Ishikawa (cell line): ENCODE measurements at regions not wholly inside any gene's neighbourhood (a gene's known extent, or its start where the extent isn't known, plus 50 kb on each side); places are given as distances from the start of the nearest gene placed in this dataset.

Source experiments
- CEBPB ChIP-seq: IDR thresholded peaks from 2 replicates; pipeline ENCODE4 v1.6.1; 2012
- CREB1 ChIP-seq: IDR thresholded peaks from 2 replicates; pipeline ENCODE4 v1.6.1; 2012; ENCODE audit warnings: low read depth
- EGR1 ChIP-seq: IDR thresholded peaks from 2 replicates; pipeline ENCODE4 v1.6.1; 2012
- EP300 ChIP-seq: IDR thresholded peaks from 2 replicates; pipeline ENCODE4 v1.6.1; 2012; ENCODE audit warnings: borderline replicate concordance
- FOXM1 ChIP-seq: IDR thresholded peaks from 2 replicates; pipeline ENCODE4 v1.6.1; 2012; ENCODE audit warnings: low read depth, borderline replicate concordance
- MAX ChIP-seq: IDR thresholded peaks from 2 replicates; pipeline ENCODE4 v1.6.1; 2012
- NFIC ChIP-seq: IDR thresholded peaks from 2 replicates; pipeline ENCODE4 v1.6.1; 2012
- RAD21 ChIP-seq: IDR thresholded peaks from 2 replicates; pipeline ENCODE4 v1.6.1; 2012; ENCODE audit warnings: low read depth
- REST ChIP-seq: IDR thresholded peaks from 2 replicates; pipeline ENCODE4 v1.6.1; 2012; ENCODE audit warnings: low read depth, mild to moderate bottlenecking
- TAF1 ChIP-seq: IDR thresholded peaks from 2 replicates; pipeline ENCODE4 v1.6.1; 2012; ENCODE audit warnings: low read depth, mild to moderate bottlenecking
- TCF12 ChIP-seq: IDR thresholded peaks from 2 replicates; pipeline ENCODE4 v1.6.1; 2012; ENCODE audit warnings: low read depth
- TEAD4 ChIP-seq: IDR thresholded peaks from 2 replicates; pipeline ENCODE4 v1.6.1; 2012
- USF1 ChIP-seq: IDR thresholded peaks from 2 replicates; pipeline ENCODE4 v1.6.1; 2012
- YY1 ChIP-seq: IDR thresholded peaks from 2 replicates; pipeline ENCODE4 v1.6.1; 2012; ENCODE audit warnings: low read depth
- ZBTB7A ChIP-seq: IDR thresholded peaks from 2 replicates; pipeline ENCODE4 v1.6.1; 2012; ENCODE audit warnings: low read depth

- TF ChIP-seq TAF1 (no peak), MAX (no peak), NFIC (no peak), YY1 (no peak)
These were observed 85.7 kb upstream of the ABCD3 start for GRCh38 chr1:94332516-94332915.

GRCh38 chr1:94329986-94330385 lies 88.2 kb upstream of the ABCD3 start:
- no peak for TF ChIP-seq TCF12
- TF ChIP-seq EGR1 = no peak
- peak; percentile 55; the same call in 1 of the 2 replicates for TF ChIP-seq RAD21

- no peak for TF ChIP-seq EP300
- no peak for TF ChIP-seq FOXM1
- no peak for TF ChIP-seq MAX
- TF ChIP-seq REST = no peak
- TF ChIP-seq YY1 = no peak
- no peak for TF ChIP-seq CEBPB
- TF ChIP-seq EGR1 = no peak
- TF ChIP-seq TEAD4 = no peak
- TF ChIP-seq ZBTB7A = no peak
- TF ChIP-seq TCF12 = no peak
- no peak for TF ChIP-seq RAD21
- no peak for TF ChIP-seq CREB1
- TF ChIP-seq TAF1 = no peak
- TF ChIP-seq USF1 = no peak
- no peak for TF ChIP-seq NFIC
These were observed 88.9 kb upstream of the ABCD3 start for GRCh38 chr1:94329276-94329675.

- TF ChIP-seq ZBTB7A = no peak
- peak; percentile 73 for TF ChIP-seq TCF12
- no peak for TF ChIP-seq FOXM1
- no peak for TF ChIP-seq CREB1
- TF ChIP-seq TEAD4 = peak; percentile 56; the same call in 1 of the 2 replicates
- TF ChIP-seq RAD21 = peak; percentile 15; the same call in 1 of the 2 replicates
- peak; percentile 84 for TF ChIP-seq EP300
- TF ChIP-seq NFIC = peak; percentile 61; the same call in 1 of the 2 replicates
These were observed 89.8 kb upstream of the ARHGAP29 start for GRCh38 chr1:94327001-94327690.

GRCh38 chr1:94326329-94326728 lies 88.9 kb upstream of the ARHGAP29 start:
- TF ChIP-seq REST (no peak), NFIC (no peak)

- TF ChIP-seq TAF1 (no peak), CEBPB (peak; percentile 27; the same call in 1 of the 2 replicates), NFIC (peak; percentile 92), MAX (peak; percentile 30; the same call in 1 of the 2 replicates), RAD21 (peak; percentile 4; the same call in 1 of the 2 replicates), REST (no peak), EGR1 (peak; percentile 50; the same call in 1 of the 2 replicates), USF1 (no peak), YY1 (no peak), CREB1 (peak; percentile 50), TCF12 (peak; percentile 99), TEAD4 (peak; percentile 91), FOXM1 (peak; percentile 99), EP300 (peak; percentile 99)
These were observed 88.3 kb upstream of the ARHGAP29 start for GRCh38 chr1:94325377-94326302.
